ENCODE measurements at regions not wholly inside any gene's neighbourhood (a gene's known extent, or its start where the extent isn't known, plus 50 kb on each side); places are given as distances from the start of the nearest gene placed in this dataset.
"Not testable (repeated sequence)": the region's sequence is repeated elsewhere in the genome, so short reads cannot be mapped to it uniquely, and the experiment has no call there.

- no peaks in the 10 kb centered on the region for H3K79me2 ChIP-seq (ENCODE audit: insufficient read depth, low read depth)
- no peak overlapping the region for H3K27ac ChIP-seq
- H3K4me1 ChIP-seq (ENCODE audit: low read depth, poor library complexity, severe bottlenecking), result no peaks in the 10 kb centered on the region
- no peak overlapping the region for H3K4me2 ChIP-seq
- no peaks in the 10 kb centered on the region for H3K36me3 ChIP-seq (ENCODE audit: insufficient read depth)
- no peak overlapping the region for H2AFZ ChIP-seq (ENCODE audit: low read depth)
- TF ChIP-seq CTCF (conservative IDR thresholded peaks at IDR 0.05; ENCODE audit: low read depth, low read length), result no peak
- no peak overlapping the region for H3K9ac ChIP-seq
- no peaks in the 10 kb centered on the region for H3K27me3 ChIP-seq (ENCODE audit: insufficient read depth, low read depth)
- no peaks in the 10 kb centered on the region for H4K20me1 ChIP-seq (ENCODE audit: insufficient read depth)
- no peak overlapping the region for H3K4me3 ChIP-seq (IDR thresholded peaks at IDR 0.05; ENCODE audit: insufficient read depth, low read depth, low read length)
Measured at GRCh38 chr2:90221300-90221651, 1529.8 kb downstream of the RPIA start.

GRCh38 chr2:90224767-90225166, 1533.3 kb downstream of the RPIA start:
- H3K79me2 ChIP-seq (ENCODE audit: insufficient read depth, low read depth); H3K9ac ChIP-seq; H3K4me3 ChIP-seq (IDR thresholded peaks at IDR 0.05; ENCODE audit: insufficient read depth, low read depth, low read length); H2AFZ ChIP-seq (ENCODE audit: low read depth); H3K4me1 ChIP-seq (ENCODE audit: low read depth, poor library complexity, severe bottlenecking); H3K27me3 ChIP-seq (ENCODE audit: insufficient read depth, low read depth); H3K36me3 ChIP-seq (ENCODE audit: insufficient read depth); H3K4me2 ChIP-seq; H4K20me1 ChIP-seq (ENCODE audit: insufficient read depth); H3K27ac ChIP-seq: not testable (repeated sequence)

GRCh38 chr2:90226465-90227072, 1535.1 kb downstream of the RPIA start:
- not testable (repeated sequence) for H3K79me2 ChIP-seq (ENCODE audit: insufficient read depth, low read depth); H3K9ac ChIP-seq; H3K36me3 ChIP-seq (ENCODE audit: insufficient read depth); H3K27me3 ChIP-seq (ENCODE audit: insufficient read depth, low read depth); H3K4me3 ChIP-seq (IDR thresholded peaks at IDR 0.05; ENCODE audit: insufficient read depth, low read depth, low read length); H3K4me1 ChIP-seq (ENCODE audit: low read depth, poor library complexity, severe bottlenecking); H3K27ac ChIP-seq; H2AFZ ChIP-seq (ENCODE audit: low read depth); H3K4me2 ChIP-seq; H4K20me1 ChIP-seq (ENCODE audit: insufficient read depth)
- peak; percentile 29 for TF ChIP-seq CTCF (conservative IDR thresholded peaks at IDR 0.05; ENCODE audit: low read depth, low read length)

GRCh38 chr2:90231199-90231598, 1539.7 kb downstream of the RPIA start:
- not testable (repeated sequence) for H3K36me3 ChIP-seq (ENCODE audit: insufficient read depth); H4K20me1 ChIP-seq (ENCODE audit: insufficient read depth); H3K79me2 ChIP-seq (ENCODE audit: insufficient read depth, low read depth); H3K4me2 ChIP-seq; H3K4me1 ChIP-seq (ENCODE audit: low read depth, poor library complexity, severe bottlenecking); H2AFZ ChIP-seq (ENCODE audit: low read depth); H3K9ac ChIP-seq; H3K27me3 ChIP-seq (ENCODE audit: insufficient read depth, low read depth); H3K4me3 ChIP-seq (IDR thresholded peaks at IDR 0.05; ENCODE audit: insufficient read depth, low read depth, low read length); H3K27ac ChIP-seq

GRCh38 chr2:90235452-90235851, 1544.0 kb downstream of the RPIA start:
- H3K27me3 ChIP-seq (ENCODE audit: insufficient read depth, low read depth); H3K4me2 ChIP-seq; H3K79me2 ChIP-seq (ENCODE audit: insufficient read depth, low read depth); H3K4me3 ChIP-seq (IDR thresholded peaks at IDR 0.05; ENCODE audit: insufficient read depth, low read depth, low read length); H3K27ac ChIP-seq; H4K20me1 ChIP-seq (ENCODE audit: insufficient read depth); H3K4me1 ChIP-seq (ENCODE audit: low read depth, poor library complexity, severe bottlenecking); H3K36me3 ChIP-seq (ENCODE audit: insufficient read depth); H3K9ac ChIP-seq; H2AFZ ChIP-seq (ENCODE audit: low read depth): not testable (repeated sequence)

- not testable (repeated sequence) for H3K4me3 ChIP-seq (IDR thresholded peaks at IDR 0.05; ENCODE audit: insufficient read depth, low read depth, low read length); H4K20me1 ChIP-seq (ENCODE audit: insufficient read depth); H3K36me3 ChIP-seq (ENCODE audit: insufficient read depth); H3K79me2 ChIP-seq (ENCODE audit: insufficient read depth, low read depth); H3K27me3 ChIP-seq (ENCODE audit: insufficient read depth, low read depth); H3K27ac ChIP-seq; H3K4me2 ChIP-seq; H3K4me1 ChIP-seq (ENCODE audit: low read depth, poor library complexity, severe bottlenecking); H3K9ac ChIP-seq
- 0 out of 2 replicates have a peak, but pooled peaks have one; percentile 29 for TF ChIP-seq CTCF (conservative IDR thresholded peaks at IDR 0.05; ENCODE audit: low read depth, low read length)
- H2AFZ ChIP-seq (ENCODE audit: low read depth), result peak overlapping the region; percentile 18; the same call in 1 of the 2 replicates
Measured at GRCh38 chr2:90237923-90238361, 1546.5 kb downstream of the RPIA start.

- not testable (repeated sequence) for H3K4me2 ChIP-seq; H3K9ac ChIP-seq; H3K27me3 ChIP-seq (ENCODE audit: insufficient read depth, low read depth); H3K27ac ChIP-seq; H2AFZ ChIP-seq (ENCODE audit: low read depth); H3K79me2 ChIP-seq (ENCODE audit: insufficient read depth, low read depth); H4K20me1 ChIP-seq (ENCODE audit: insufficient read depth); H3K4me1 ChIP-seq (ENCODE audit: low read depth, poor library complexity, severe bottlenecking); H3K36me3 ChIP-seq (ENCODE audit: insufficient read depth); H3K4me3 ChIP-seq (IDR thresholded peaks at IDR 0.05; ENCODE audit: insufficient read depth, low read depth, low read length)
Measured at GRCh38 chr2:90238505-90239230, 1547.2 kb downstream of the RPIA start.

- not testable (repeated sequence) for H3K4me2 ChIP-seq, H3K27ac ChIP-seq
Measured at GRCh38 chr2:90239769-90240168, 1548.3 kb downstream of the RPIA start.

More at GRCh38 chr2:90239769-90240168, 1548.3 kb downstream of the RPIA start:
- not testable (repeated sequence) for H3K4me3 ChIP-seq (IDR thresholded peaks at IDR 0.05; ENCODE audit: insufficient read depth, low read depth, low read length); H3K36me3 ChIP-seq (ENCODE audit: insufficient read depth); H3K9ac ChIP-seq; H3K79me2 ChIP-seq (ENCODE audit: insufficient read depth, low read depth); H3K4me1 ChIP-seq (ENCODE audit: low read depth, poor library complexity, severe bottlenecking); H2AFZ ChIP-seq (ENCODE audit: low read depth); H3K27me3 ChIP-seq (ENCODE audit: insufficient read depth, low read depth); H4K20me1 ChIP-seq (ENCODE audit: insufficient read depth)
